B cell (primary cell): ENCODE measurements at regions not wholly inside any gene's neighbourhood (a gene's known extent, or its start where the extent isn't known, plus 50 kb on each side); places are given as distances from the start of the nearest gene placed in this dataset.

ENCODE experiments used
- ATAC-seq: fragments of 200-7000 bp; cut with Tn5 transposase; one replicate; pipeline ENCODE4 v1.10.0; 2021; ENCODE audit warnings: low read depth, mild to moderate bottlenecking, moderate number of reproducible peaks, moderate library complexity
- CTCF ChIA-PET: fragments of 350-600 bp; sonication (Branson Sonifier 250); formaldehyde crosslinking; loops from one replicate; lab custom pipeline; 2021; ENCODE audit warnings: antibody characterized with exemption, inconsistent platforms; lab: Charles Lee
- POLR2A ChIA-PET: fragments of 350-600 bp; sonication (Branson Sonifier 250); formaldehyde crosslinking; loops from one replicate; lab custom pipeline; 2021; ENCODE audit warnings: antibody characterized with exemption; lab: Charles Lee
- DNase-seq: peaks from one replicate; pipeline ENCODE4 v3.0.0; 2013
- H2AFZ ChIP-seq: 2 replicates; pipeline ENCODE4 v1.6.1; 2012; ENCODE audit warnings: mild to moderate bottlenecking, low read depth, low read length; ENCODE audit not compliant: insufficient read depth, poor library complexity, severe bottlenecking
- H3K27ac ChIP-seq, 2 donors: 1 replicate in 1 of 2; 2 replicates in 1 of 2; pipeline ENCODE4 v1.5.1; 2012 to 2013; ENCODE audit warnings: low read length in 2 of 2, mild to moderate bottlenecking in 2 of 2, moderate library complexity in 1 of 2
- H3K27me3 ChIP-seq, 4 experiments: fragments of 200-600 bp in 1 of 4; sonication (generic) in 1 of 4; replicated peaks in 1 of 4; 1 replicate in 2 of 4; 2 replicates in 2 of 4; pipeline versions ENCODE4 v1.6.1 to v1.7.0; 2013 to 2016; ENCODE audit warnings: low read length in 3 of 4, mild to moderate bottlenecking in 2 of 4, mixed read lengths in 1 of 4, moderate library complexity in 1 of 4; ENCODE audit not compliant: insufficient read depth in 4 of 4, control insufficient read depth in 3 of 4; ENCODE audit errors: control extremely low read depth in 1 of 4
- H3K36me3 ChIP-seq, 2 experiments: replicated peaks in 1 of 2; 1 replicate in 1 of 2; 2 replicates in 1 of 2; pipeline versions ENCODE4 v1.6.1 to v1.7.1; 2013; ENCODE audit warnings: low read length in 1 of 2; ENCODE audit not compliant: insufficient read depth in 2 of 2, control insufficient read depth in 1 of 2; ENCODE audit errors: control extremely low read depth in 1 of 2, extremely low read depth in 1 of 2
- H3K4me1 ChIP-seq, 2 donors: fragments of 200-600 bp in 1 of 2; sonication (generic) in 1 of 2; 1 replicate in 1 of 2; 2 replicates in 1 of 2; pipeline versions ENCODE4 v1.5.1 to v1.6.1; 2013 to 2017; ENCODE audit warnings: low read length in 2 of 2; ENCODE audit not compliant: control insufficient read depth in 2 of 2, insufficient read depth in 2 of 2
- H3K4me2 ChIP-seq: replicated peaks from 2 replicates; pipeline ENCODE3; 2012; ENCODE audit warnings: mild to moderate bottlenecking, low read depth, low read length; ENCODE audit not compliant: poor library complexity, severe bottlenecking
- H3K4me3 ChIP-seq, 5 experiments: fragments of 200-600 bp in 1 of 5; sonication (generic) in 1 of 5; 1 replicate in 3 of 5; 2 replicates in 2 of 5; pipeline versions ENCODE4 v1.5.1 to v1.7.0; 2011 to 2016; ENCODE audit warnings: low read length in 4 of 5, mild to moderate bottlenecking in 4 of 5, low read depth in 2 of 5, control low read depth in 1 of 5, moderate library complexity in 1 of 5; ENCODE audit not compliant: insufficient read depth in 1 of 5; ENCODE audit errors: control extremely low read depth in 1 of 5, extremely low read depth in 1 of 5
- H3K79me2 ChIP-seq: fragments of 200-600 bp; sonication (generic); one replicate; pipeline ENCODE4 v1.6.0; 2016; ENCODE audit warnings: low read length; ENCODE audit not compliant: control insufficient read depth, insufficient read depth
- H3K9ac ChIP-seq: fragments of 200-600 bp; sonication (generic); 2 replicates; pipeline ENCODE4 v1.6.1; 2017; ENCODE audit warnings: mild to moderate bottlenecking, low read length, moderate library complexity
- H3K9me3 ChIP-seq, 3 donors: one replicate each; pipeline versions ENCODE4 v1.6.1 to v1.7.1; 2013; ENCODE audit warnings: low read length in 2 of 3; ENCODE audit not compliant: control insufficient read depth in 2 of 3, insufficient read depth in 1 of 3; ENCODE audit errors: control extremely low read depth in 1 of 3
- H4K20me1 ChIP-seq: 2 replicates; pipeline ENCODE4 v1.6.0; 2012; ENCODE audit warnings: mild to moderate bottlenecking, low read length; ENCODE audit not compliant: insufficient read depth, control insufficient read depth, poor library complexity, severe bottlenecking
- H3K27ac Mint-ChIP-seq: one replicate; pipeline ENCODE4 v1.8.0; 2021; ENCODE audit warnings: mixed read lengths
- H3K27me3 Mint-ChIP-seq: one replicate; pipeline ENCODE4 v1.8.0; 2021; ENCODE audit warnings: mixed read lengths
- H3K4me1 Mint-ChIP-seq: one replicate; pipeline ENCODE4 v1.8.0; 2021; ENCODE audit warnings: mixed read lengths
- H3K4me3 Mint-ChIP-seq: one replicate; pipeline ENCODE4 v1.8.0; 2021; ENCODE audit warnings: mixed read lengths
- H3K9me3 Mint-ChIP-seq: one replicate; pipeline ENCODE4 v1.8.0; 2022; ENCODE audit warnings: mixed read lengths; ENCODE audit not compliant: insufficient read depth
- EZH2 ChIP-seq: IDR thresholded peaks from 2 replicates; pipeline ENCODE4 v1.6.1; 2012; ENCODE audit warnings: borderline replicate concordance, low read depth, mild to moderate bottlenecking, moderate library complexity, low read length; ENCODE audit not compliant: insufficient read depth, poor library complexity, severe bottlenecking
- WGBS: methylation state at CpG from one replicate; pipeline ENCODE4 v1.1.5; 2013; ENCODE audit warnings: missing lambda C conversion rate; ENCODE audit not compliant: insufficient coverage; 5-methylcytosine and 5-hydroxymethylcytosine counted together
- intact Hi-C: fragments of 100-400 bp; cut with micrococcal nuclease; formaldehyde crosslinking; loops from one replicate; pipeline ENCODE4 v1.10.0; 2022
- TF ChIP-seq, protein P1 (sequence below): fragments of 200-600 bp; IDR thresholded peaks from one replicate; pipeline ENCODE4 v1.8.0; 2022; ENCODE audit warnings: antibody characterized with exemption, mild to moderate bottlenecking

DNA sequence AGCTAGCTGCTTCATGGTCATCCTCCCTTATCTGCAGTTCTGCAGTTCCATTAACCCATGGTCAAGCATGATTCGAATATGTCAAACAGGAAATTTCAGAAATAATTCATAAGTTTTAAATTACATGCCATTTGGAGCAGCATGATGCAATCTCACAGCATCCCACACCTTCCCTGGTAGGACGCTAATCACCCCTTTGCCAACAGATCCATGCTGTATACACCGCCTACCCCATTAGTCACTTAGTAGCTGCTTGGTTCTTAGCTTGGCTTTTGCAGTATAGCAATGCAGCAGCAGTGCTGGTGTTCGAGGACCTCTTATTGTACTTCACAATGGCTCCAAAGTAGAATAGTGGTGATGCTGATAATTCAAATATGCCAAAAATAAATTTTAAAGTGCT, 739.7 kb upstream of the CDH9 start:
- H3K36me3 ChIP-seq = no peaks in the 10 kb centered on the region
- TF ChIP-seq, protein P1, sequence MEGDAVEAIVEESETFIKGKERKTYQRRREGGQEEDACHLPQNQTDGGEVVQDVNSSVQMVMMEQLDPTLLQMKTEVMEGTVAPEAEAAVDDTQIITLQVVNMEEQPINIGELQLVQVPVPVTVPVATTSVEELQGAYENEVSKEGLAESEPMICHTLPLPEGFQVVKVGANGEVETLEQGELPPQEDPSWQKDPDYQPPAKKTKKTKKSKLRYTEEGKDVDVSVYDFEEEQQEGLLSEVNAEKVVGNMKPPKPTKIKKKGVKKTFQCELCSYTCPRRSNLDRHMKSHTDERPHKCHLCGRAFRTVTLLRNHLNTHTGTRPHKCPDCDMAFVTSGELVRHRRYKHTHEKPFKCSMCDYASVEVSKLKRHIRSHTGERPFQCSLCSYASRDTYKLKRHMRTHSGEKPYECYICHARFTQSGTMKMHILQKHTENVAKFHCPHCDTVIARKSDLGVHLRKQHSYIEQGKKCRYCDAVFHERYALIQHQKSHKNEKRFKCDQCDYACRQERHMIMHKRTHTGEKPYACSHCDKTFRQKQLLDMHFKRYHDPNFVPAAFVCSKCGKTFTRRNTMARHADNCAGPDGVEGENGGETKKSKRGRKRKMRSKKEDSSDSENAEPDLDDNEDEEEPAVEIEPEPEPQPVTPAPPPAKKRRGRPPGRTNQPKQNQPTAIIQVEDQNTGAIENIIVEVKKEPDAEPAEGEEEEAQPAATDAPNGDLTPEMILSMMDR = no peak
- TF ChIP-seq EZH2 = no peak
- no peaks in the 10 kb centered on the region for H3K79me2 ChIP-seq
- no peak overlapping the region for H2AFZ ChIP-seq
- no peak overlapping the region for H3K9ac ChIP-seq
- ChIA-PET POLR2A (no interaction called here), CTCF (no interaction called here)
- no peak overlapping the region for H3K4me3 ChIP-seq
- no peaks in the 10 kb centered on the region for H4K20me1 ChIP-seq
- no peak overlapping the region for H3K27ac Mint-ChIP-seq
- H3K27me3 Mint-ChIP-seq = no peaks in the 10 kb centered on the region
- ATAC-seq = no peak
- H3K4me1 Mint-ChIP-seq = no peaks in the 10 kb centered on the region
- intact Hi-C loops = no loop called here
- H3K9me3 ChIP-seq = no peaks in the 10 kb centered on the region
- H3K4me3 Mint-ChIP-seq = no peak overlapping the region
- DNase-seq = no peak
- no peaks in the 10 kb centered on the region for H3K4me1 ChIP-seq
- H3K9me3 Mint-ChIP-seq = no peaks in the 10 kb centered on the region
- WGBS = 73% methylated on average over 2 of the region's 4 CpGs
- H3K27me3 ChIP-seq = no peaks in the 10 kb centered on the region
- H3K4me2 ChIP-seq = no peak overlapping the region
- no peak overlapping the region for H3K27ac ChIP-seq

DNA sequence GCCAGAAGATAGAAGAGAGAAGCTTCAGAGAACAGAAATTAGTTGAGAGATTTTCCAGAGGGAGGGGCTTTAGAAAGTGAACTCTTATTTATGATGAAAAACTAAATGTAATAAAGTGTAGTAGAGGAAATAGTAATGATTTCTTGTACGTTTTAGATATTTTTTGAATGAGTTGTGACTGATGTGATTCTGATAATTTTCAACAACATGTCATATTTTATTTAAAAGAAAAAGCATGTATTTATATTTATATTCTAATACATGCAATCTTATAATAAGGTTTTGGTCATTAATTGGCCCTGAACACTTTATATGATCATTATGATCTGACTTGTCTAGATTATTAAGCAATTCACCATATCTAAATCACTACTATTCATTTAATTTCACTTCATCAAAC, 735.2 kb upstream of the CDH9 start:
- Histone ChIP-seq H3K4me1 (no peaks in the 10 kb centered on the region), H3K9me3 (no peaks in the 10 kb centered on the region), H3K9ac (no peak overlapping the region), H3K27me3 (no peaks in the 10 kb centered on the region), H3K27ac (no peak overlapping the region), H4K20me1 (no peaks in the 10 kb centered on the region), H3K4me2 (no peak overlapping the region), H3K36me3 (no peaks in the 10 kb centered on the region), H3K79me2 (no peaks in the 10 kb centered on the region), H2AFZ (no peak overlapping the region), H3K4me3 (no peak overlapping the region)
- no peaks in the 10 kb centered on the region for H3K4me1 Mint-ChIP-seq
- peaks cover under 1% of the 10 kb centered on the region for H3K9me3 Mint-ChIP-seq
- H3K4me3 Mint-ChIP-seq = no peak overlapping the region
- no peak for TF ChIP-seq EZH2
- TF ChIP-seq, protein P1 = no peak
- ChIA-PET POLR2A (no interaction called here), CTCF (no interaction called here)
- no peak for DNase-seq
- intact Hi-C loops = no loop called here
- no CpG with 5 or more reads among the region's 1 CpG for WGBS
- no peak for ATAC-seq
- no peaks in the 10 kb centered on the region for H3K27me3 Mint-ChIP-seq
- H3K27ac Mint-ChIP-seq = no peak overlapping the region
